Ishikawa (cell line): ENCODE measurements at regions not wholly inside any gene's neighbourhood (a gene's known extent, or its start where the extent isn't known, plus 50 kb on each side); places are given as distances from the start of the nearest gene placed in this dataset.
A peak's percentile ranks its signal among the peaks of the same experiment; 100 is the strongest.

ENCODE experiments used
- CEBPB ChIP-seq: IDR thresholded peaks from 2 replicates; pipeline ENCODE4 v1.6.1; 2012
- CREB1 ChIP-seq: IDR thresholded peaks from 2 replicates; pipeline ENCODE4 v1.6.1; 2012; ENCODE audit warnings: low read depth
- EGR1 ChIP-seq: IDR thresholded peaks from 2 replicates; pipeline ENCODE4 v1.6.1; 2012
- EP300 ChIP-seq: IDR thresholded peaks from 2 replicates; pipeline ENCODE4 v1.6.1; 2012; ENCODE audit warnings: borderline replicate concordance
- FOXM1 ChIP-seq: IDR thresholded peaks from 2 replicates; pipeline ENCODE4 v1.6.1; 2012; ENCODE audit warnings: low read depth, borderline replicate concordance
- MAX ChIP-seq: IDR thresholded peaks from 2 replicates; pipeline ENCODE4 v1.6.1; 2012
- NFIC ChIP-seq: IDR thresholded peaks from 2 replicates; pipeline ENCODE4 v1.6.1; 2012
- RAD21 ChIP-seq: IDR thresholded peaks from 2 replicates; pipeline ENCODE4 v1.6.1; 2012; ENCODE audit warnings: low read depth
- TAF1 ChIP-seq: IDR thresholded peaks from 2 replicates; pipeline ENCODE4 v1.6.1; 2012; ENCODE audit warnings: low read depth, mild to moderate bottlenecking
- TCF12 ChIP-seq: IDR thresholded peaks from 2 replicates; pipeline ENCODE4 v1.6.1; 2012; ENCODE audit warnings: low read depth
- TEAD4 ChIP-seq: IDR thresholded peaks from 2 replicates; pipeline ENCODE4 v1.6.1; 2012
- USF1 ChIP-seq: IDR thresholded peaks from 2 replicates; pipeline ENCODE4 v1.6.1; 2012
- YY1 ChIP-seq: IDR thresholded peaks from 2 replicates; pipeline ENCODE4 v1.6.1; 2012; ENCODE audit warnings: low read depth
- ZBTB7A ChIP-seq: IDR thresholded peaks from 2 replicates; pipeline ENCODE4 v1.6.1; 2012; ENCODE audit warnings: low read depth
- TF ChIP-seq, protein P1 (sequence below): IDR thresholded peaks from 2 replicates; pipeline ENCODE4 v1.6.1; 2012; ENCODE audit warnings: low read depth, mild to moderate bottlenecking

DNA sequence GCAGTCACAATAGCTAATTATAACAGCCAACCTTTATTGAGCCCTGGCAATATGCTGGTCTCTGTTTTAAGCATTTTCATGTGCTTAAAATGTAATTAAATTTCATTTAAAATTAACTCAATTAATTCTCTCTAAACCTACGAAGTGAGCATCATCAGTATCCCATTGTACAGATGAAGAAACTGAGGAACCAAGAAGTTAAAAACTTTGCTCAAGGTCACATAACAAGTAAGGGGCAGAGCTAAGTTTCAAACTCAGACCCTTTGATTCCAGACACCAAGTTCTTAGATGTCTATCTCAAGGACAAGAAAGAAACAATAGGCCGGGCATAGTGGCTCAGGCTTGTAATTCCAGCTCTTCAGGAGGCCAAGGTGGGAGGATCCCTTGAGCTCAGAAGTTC lies 55.9 kb upstream of the NFKB1 start:
- TF ChIP-seq CREB1 (no peak), TEAD4 (no peak), NFIC (no peak), FOXM1 (no peak), EGR1 (no peak), ZBTB7A (no peak), USF1 (no peak)

DNA sequence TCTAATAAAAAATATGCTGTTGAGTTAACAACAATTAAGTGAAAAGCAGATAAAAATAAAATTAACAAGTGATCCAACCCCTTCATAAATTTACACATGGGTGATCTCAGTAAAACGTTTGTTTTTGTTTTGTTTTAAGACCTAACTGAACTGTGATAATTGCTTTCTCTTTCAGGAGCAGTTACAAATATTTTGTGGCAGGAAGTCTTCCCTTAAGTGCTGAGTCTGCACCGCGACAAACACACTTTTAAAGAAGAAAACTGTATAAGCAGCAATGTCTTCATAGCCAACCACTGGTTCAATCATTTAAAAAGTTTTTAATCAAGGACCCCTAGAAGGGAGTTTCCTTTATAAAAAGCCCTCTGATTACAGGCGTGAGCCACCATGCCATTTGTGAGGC lies 53.7 kb upstream of the NFKB1 start:
- TF ChIP-seq CREB1 (no peak), ZBTB7A (no peak), EP300 (no peak), EGR1 (no peak), TEAD4 (no peak), YY1 (no peak), USF1 (no peak), MAX (no peak), TAF1 (no peak), TCF12 (no peak), NFIC (no peak), RAD21 (no peak), FOXM1 (no peak), CEBPB (no peak)
- TF ChIP-seq, protein P1, sequence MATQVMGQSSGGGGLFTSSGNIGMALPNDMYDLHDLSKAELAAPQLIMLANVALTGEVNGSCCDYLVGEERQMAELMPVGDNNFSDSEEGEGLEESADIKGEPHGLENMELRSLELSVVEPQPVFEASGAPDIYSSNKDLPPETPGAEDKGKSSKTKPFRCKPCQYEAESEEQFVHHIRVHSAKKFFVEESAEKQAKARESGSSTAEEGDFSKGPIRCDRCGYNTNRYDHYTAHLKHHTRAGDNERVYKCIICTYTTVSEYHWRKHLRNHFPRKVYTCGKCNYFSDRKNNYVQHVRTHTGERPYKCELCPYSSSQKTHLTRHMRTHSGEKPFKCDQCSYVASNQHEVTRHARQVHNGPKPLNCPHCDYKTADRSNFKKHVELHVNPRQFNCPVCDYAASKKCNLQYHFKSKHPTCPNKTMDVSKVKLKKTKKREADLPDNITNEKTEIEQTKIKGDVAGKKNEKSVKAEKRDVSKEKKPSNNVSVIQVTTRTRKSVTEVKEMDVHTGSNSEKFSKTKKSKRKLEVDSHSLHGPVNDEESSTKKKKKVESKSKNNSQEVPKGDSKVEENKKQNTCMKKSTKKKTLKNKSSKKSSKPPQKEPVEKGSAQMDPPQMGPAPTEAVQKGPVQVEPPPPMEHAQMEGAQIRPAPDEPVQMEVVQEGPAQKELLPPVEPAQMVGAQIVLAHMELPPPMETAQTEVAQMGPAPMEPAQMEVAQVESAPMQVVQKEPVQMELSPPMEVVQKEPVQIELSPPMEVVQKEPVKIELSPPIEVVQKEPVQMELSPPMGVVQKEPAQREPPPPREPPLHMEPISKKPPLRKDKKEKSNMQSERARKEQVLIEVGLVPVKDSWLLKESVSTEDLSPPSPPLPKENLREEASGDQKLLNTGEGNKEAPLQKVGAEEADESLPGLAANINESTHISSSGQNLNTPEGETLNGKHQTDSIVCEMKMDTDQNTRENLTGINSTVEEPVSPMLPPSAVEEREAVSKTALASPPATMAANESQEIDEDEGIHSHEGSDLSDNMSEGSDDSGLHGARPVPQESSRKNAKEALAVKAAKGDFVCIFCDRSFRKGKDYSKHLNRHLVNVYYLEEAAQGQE: no peak

- TF ChIP-seq ZBTB7A (no peak), YY1 (no peak), NFIC (no peak), RAD21 (peak; percentile 89), EGR1 (no peak), CEBPB (no peak), TAF1 (no peak)
- TF ChIP-seq, protein P1: no peak
These were observed 51.3 kb upstream of the NFKB1 start for GRCh38 chr4:102449751-102450352.

DNA sequence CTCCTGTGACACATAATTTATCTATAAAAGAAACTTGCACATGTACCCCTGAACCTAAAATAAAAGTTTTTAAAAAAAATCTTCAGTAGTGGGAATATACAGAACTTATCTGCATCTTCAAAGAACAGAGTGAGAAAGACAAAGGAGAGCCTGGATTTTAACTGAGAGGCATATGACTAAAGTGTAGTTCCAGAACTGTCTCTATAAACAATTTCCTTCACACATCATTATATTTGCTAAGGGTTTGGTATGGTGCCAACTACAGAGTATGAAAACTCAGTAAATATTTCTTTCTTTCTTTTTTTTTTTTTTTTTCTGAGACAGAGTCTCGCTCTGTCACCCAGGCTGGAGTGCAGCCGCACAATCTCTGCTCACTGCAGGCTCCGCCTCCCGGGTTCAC lies 49.9 kb upstream of the NFKB1 start:
- TF ChIP-seq RAD21 (no peak), TEAD4 (no peak), CEBPB (no peak), USF1 (no peak), TCF12 (no peak), MAX (no peak)
- TF ChIP-seq, protein P1: no peak
